PC-3 (cell line): ENCODE measurements at regions not wholly inside any gene's neighbourhood (a gene's known extent, or its start where the extent isn't known, plus 50 kb on each side); places are given as distances from the start of the nearest gene placed in this dataset.
"Not testable (repeated sequence)": the region's sequence is repeated elsewhere in the genome, so short reads cannot be mapped to it uniquely, and the experiment has no call there.

Experiments
- ATAC-seq: fragments of 200-7000 bp; cut with Tn5 transposase; 2 replicates; pipeline ENCODE4 v1.9.1; 2020; ENCODE audit warnings: mild to moderate bottlenecking, moderate library complexity
- BruUV-seq: library from RNA; stranded (reverse); fragments of 400-500 nt; replicated peaks from 2 replicates; lab custom pipeline; 2021; lab: Mats Ljungman, UMichigan
- CTCF ChIA-PET: fragments of 300-600 bp; sonication (Branson Sonifier 250); formaldehyde crosslinking; loops from one replicate; lab custom pipeline; 2022; ENCODE audit warnings: antibody characterized with exemption; lab: Charles Lee
- POLR2A ChIA-PET: fragments of 300-600 bp; sonication (Branson Sonifier 250); formaldehyde crosslinking; loops from one replicate; lab custom pipeline; 2022; ENCODE audit warnings: antibody characterized with exemption; ENCODE audit not compliant: unreplicated experiment; lab: Charles Lee
- DNase-seq: peaks from one replicate; pipeline ENCODE4 v3.0.0-alpha.2; 2015
- H2AFZ ChIP-seq: fragments of 300-600 bp; sonication (generic); 2 replicates; pipeline ENCODE4 v1.6.0; 2016; ENCODE audit warnings: antibody characterized with exemption, low read length
- H3F3A ChIP-seq: fragments of 300-600 bp; sonication (generic); one replicate; pipeline ENCODE4 v1.6.0; 2017; ENCODE audit warnings: antibody characterized with exemption, low read length, control low read depth, mild to moderate bottlenecking; ENCODE audit not compliant: unreplicated experiment
- H3K27ac ChIP-seq: fragments of 300-600 bp; sonication (generic); 2 replicates; pipeline ENCODE4 v1.5.1; 2016; ENCODE audit warnings: mild to moderate bottlenecking, low read length
- H3K27me3 ChIP-seq: fragments of 300-600 bp; sonication (generic); 2 replicates; pipeline ENCODE4 v1.6.1; 2016; ENCODE audit warnings: low read length, mixed read lengths
- H3K36me3 ChIP-seq: fragments of 300-600 bp; sonication (generic); 2 replicates; pipeline ENCODE4 v1.6.1; 2016; ENCODE audit warnings: low read depth, mixed run types, low read length, mixed read lengths
- H3K4me1 ChIP-seq: fragments of 300-600 bp; sonication (generic); 2 replicates; pipeline ENCODE4 v1.5.1; 2016; ENCODE audit warnings: low read length; ENCODE audit not compliant: insufficient read depth
- H3K4me2 ChIP-seq: fragments of 300-600 bp; sonication (generic); 2 replicates; pipeline ENCODE4 v1.6.0; 2016; ENCODE audit warnings: low read length
- H3K4me3 ChIP-seq: fragments of 300-600 bp; sonication (generic); 2 replicates; pipeline ENCODE4 v1.5.1; 2016; ENCODE audit warnings: mild to moderate bottlenecking, low read length, mixed read lengths
- H3K79me2 ChIP-seq: fragments of 300-600 bp; sonication (generic); 2 replicates; pipeline ENCODE4 v1.6.1; 2017; ENCODE audit warnings: low read length, mixed read lengths
- H3K9ac ChIP-seq: fragments of 300-600 bp; sonication (generic); 2 replicates; pipeline ENCODE4 v1.6.0; 2016; ENCODE audit warnings: mild to moderate bottlenecking, low read length
- H3K9me2 ChIP-seq: fragments of 300-600 bp; sonication (generic); replicated peaks from 2 replicates; pipeline ENCODE4 v1.6.1; 2016; ENCODE audit warnings: mixed run types, low read length, mixed read lengths
- H3K9me3 ChIP-seq: fragments of 300-600 bp; sonication (generic); 2 replicates; pipeline ENCODE4 v1.6.1; 2016; ENCODE audit warnings: low read length, mixed read lengths
- H4K20me1 ChIP-seq: fragments of 300-600 bp; sonication (generic); 2 replicates; pipeline ENCODE4 v1.6.1; 2016; ENCODE audit warnings: low read length, mixed read lengths
- EZH2 ChIP-seq: fragments of 300-600 bp; sonication (generic); IDR thresholded peaks from one replicate; pipeline ENCODE4 v1.6.1; 2017; ENCODE audit warnings: antibody characterized with exemption, mild to moderate bottlenecking, low read length; ENCODE audit not compliant: unreplicated experiment
- EZH2phosphoT487 ChIP-seq: fragments of 300-600 bp; sonication (generic); IDR thresholded peaks from 2 replicates; pipeline ENCODE4 v1.6.1; 2018; ENCODE audit warnings: mild to moderate bottlenecking, antibody characterized with exemption, low read length, borderline replicate concordance
- intact Hi-C: fragments of 100-400 bp; cut with micrococcal nuclease; formaldehyde crosslinking; loops from 2 replicates; pipeline ENCODE4 v1.9.0; 2023
- TF ChIP-seq, protein P1 (sequence below): fragments of 300-600 bp; sonication (generic); conservative IDR thresholded peaks from 2 replicates; pipeline ENCODE4 v1.5.1; 2017; ENCODE audit warnings: antibody characterized with exemption, low read depth, mild to moderate bottlenecking, low read length

DNA sequence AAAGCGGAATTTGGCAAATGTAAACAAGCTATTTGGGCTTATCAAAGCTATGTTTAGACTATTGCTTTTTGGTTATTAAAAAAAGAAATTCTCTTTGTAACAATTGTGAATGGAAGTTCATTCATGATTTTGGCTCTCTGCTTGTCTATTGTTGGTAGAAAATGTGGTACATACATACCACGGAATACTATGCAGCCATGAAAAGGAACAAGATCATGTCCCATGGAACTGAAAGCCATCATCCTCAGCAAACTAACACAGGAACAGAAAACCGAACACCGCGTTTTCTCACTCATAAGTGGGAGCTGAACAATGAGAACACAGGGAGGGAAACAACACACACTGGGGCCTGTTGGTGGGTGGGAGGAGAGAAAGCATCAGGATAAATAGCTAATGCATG is 465.4 kb downstream of the SETD4 start:
- TF ChIP-seq EZH2phosphoT487 (no peak), EZH2 (no peak)
- TF ChIP-seq, protein P1, sequence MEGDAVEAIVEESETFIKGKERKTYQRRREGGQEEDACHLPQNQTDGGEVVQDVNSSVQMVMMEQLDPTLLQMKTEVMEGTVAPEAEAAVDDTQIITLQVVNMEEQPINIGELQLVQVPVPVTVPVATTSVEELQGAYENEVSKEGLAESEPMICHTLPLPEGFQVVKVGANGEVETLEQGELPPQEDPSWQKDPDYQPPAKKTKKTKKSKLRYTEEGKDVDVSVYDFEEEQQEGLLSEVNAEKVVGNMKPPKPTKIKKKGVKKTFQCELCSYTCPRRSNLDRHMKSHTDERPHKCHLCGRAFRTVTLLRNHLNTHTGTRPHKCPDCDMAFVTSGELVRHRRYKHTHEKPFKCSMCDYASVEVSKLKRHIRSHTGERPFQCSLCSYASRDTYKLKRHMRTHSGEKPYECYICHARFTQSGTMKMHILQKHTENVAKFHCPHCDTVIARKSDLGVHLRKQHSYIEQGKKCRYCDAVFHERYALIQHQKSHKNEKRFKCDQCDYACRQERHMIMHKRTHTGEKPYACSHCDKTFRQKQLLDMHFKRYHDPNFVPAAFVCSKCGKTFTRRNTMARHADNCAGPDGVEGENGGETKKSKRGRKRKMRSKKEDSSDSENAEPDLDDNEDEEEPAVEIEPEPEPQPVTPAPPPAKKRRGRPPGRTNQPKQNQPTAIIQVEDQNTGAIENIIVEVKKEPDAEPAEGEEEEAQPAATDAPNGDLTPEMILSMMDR, result no peak
- H3K4me3 ChIP-seq, result no peak overlapping the region

GRCh38 chr21:35593000-35593502 is 467.3 kb downstream of the SETD4 start:
- Histone ChIP-seq H3K4me1 (peaks cover 11% of the 10 kb centered on the region; the same call in 1 of the 2 replicates), H4K20me1 (no peaks in the 10 kb centered on the region), H2AFZ (no peak overlapping the region), H3K4me3 (no peak overlapping the region), H3K9me2 (no peaks in the 10 kb centered on the region), H3K36me3 (no peaks in the 10 kb centered on the region), H3K9me3 (no peaks in the 10 kb centered on the region), H3K79me2 (no peaks in the 10 kb centered on the region), H3K9ac (no peak overlapping the region), H3K27me3 (no peaks in the 10 kb centered on the region), H3K4me2 (peak overlapping the region; percentile 13; the same call in 1 of the 2 replicates), H3K27ac (no peak overlapping the region), H3F3A (no peaks in the 10 kb centered on the region)
- intact Hi-C loops, result no loop called here
- peak; percentile 42 for DNase-seq
- BruUV-seq, result no TSS peak
- TF ChIP-seq, protein P1, result no peak
- TF ChIP-seq EZH2 (no peak), EZH2phosphoT487 (no peak)
- peak; percentile 64 for ATAC-seq
- POLR2A ChIA-PET, result no interaction called here
- CTCF ChIA-PET, result no interaction called here

More for the DNA sequence above, 465.4 kb downstream of the SETD4 start:
- H2AFZ ChIP-seq, result no peak overlapping the region
- H3K4me2 ChIP-seq, result no peak overlapping the region
- no peaks in the 10 kb centered on the region for H4K20me1 ChIP-seq
- DNase-seq (no peak), ATAC-seq (no peak)
- H3F3A ChIP-seq, result no peaks in the 10 kb centered on the region
- intact Hi-C loops, result no loop called here
- no peak overlapping the region for H3K27ac ChIP-seq
- H3K27me3 ChIP-seq, result no peaks in the 10 kb centered on the region
- H3K9me2 ChIP-seq, result no peaks in the 10 kb centered on the region
- no peaks in the 10 kb centered on the region for H3K9me3 ChIP-seq
- peaks cover 11% of the 10 kb centered on the region; the same call in 1 of the 2 replicates for H3K4me1 ChIP-seq
- H3K36me3 ChIP-seq, result no peaks in the 10 kb centered on the region
- ChIA-PET CTCF (no interaction called here), POLR2A (no interaction called here)
- H3K9ac ChIP-seq, result no peak overlapping the region
- no TSS peak for BruUV-seq
- no peaks in the 10 kb centered on the region for H3K79me2 ChIP-seq

DNA sequence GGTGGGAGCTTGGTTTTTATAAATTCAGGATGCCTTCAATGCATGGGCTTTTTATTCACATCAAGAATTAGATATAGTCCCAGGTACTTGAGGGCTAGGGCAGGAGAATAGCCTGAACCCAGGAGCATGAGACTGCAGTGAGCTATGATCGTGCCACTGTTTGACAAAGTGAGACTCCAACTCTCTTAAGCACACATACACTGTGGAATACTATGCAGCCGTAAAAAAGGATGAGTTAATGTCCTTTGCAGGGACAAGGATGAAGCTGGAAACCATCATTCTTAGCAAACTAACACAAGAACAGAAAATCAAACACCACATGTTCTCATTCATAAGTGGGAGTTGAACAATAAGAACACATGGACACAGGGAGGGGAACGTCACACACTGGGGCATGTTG is 470.0 kb downstream of the SETD4 start:
- H2AFZ ChIP-seq, intact Hi-C loops, H4K20me1 ChIP-seq, H3K9ac ChIP-seq, H3K4me3 ChIP-seq, ATAC-seq, POLR2A ChIA-PET, BruUV-seq, H3K9me3 ChIP-seq, H3K9me2 ChIP-seq, CTCF ChIA-PET, H3K27ac ChIP-seq, DNase-seq, H3F3A ChIP-seq, H3K27me3 ChIP-seq, H3K4me2 ChIP-seq, H3K36me3 ChIP-seq, H3K79me2 ChIP-seq: not testable (repeated sequence)
- H3K4me1 ChIP-seq, result peaks cover 11% of the 10 kb centered on the region; the same call in 1 of the 2 replicates
